K562 (cell line): ENCODE measurements at regions not wholly inside any gene's neighbourhood (a gene's known extent, or its start where the extent isn't known, plus 50 kb on each side); places are given as distances from the start of the nearest gene placed in this dataset.

Source experiments
- BCOR ChIP-seq: fragments of 450-650 bp; IDR thresholded peaks from 2 replicates; pipeline ENCODE4 v1.6.1; 2016
- ILF3 ChIP-seq: fragments of 450-650 bp; IDR thresholded peaks from 2 replicates; pipeline ENCODE4 v1.6.1; 2018; ENCODE audit warnings: antibody characterized with exemption, mild to moderate bottlenecking, moderate library complexity, borderline replicate concordance
- KAT7 ChIP-seq: sonication (generic); formaldehyde crosslinking; IDR thresholded peaks from 2 replicates; pipeline ENCODE4 v1.8.0; 2022; ENCODE audit warnings: missing genetic modification reagents, mild to moderate bottlenecking, borderline replicate concordance
- MCM5 ChIP-seq: fragments of 450-650 bp; IDR thresholded peaks from 2 replicates; pipeline ENCODE4 v1.6.1; 2016; ENCODE audit warnings: low read depth
- SIN3B ChIP-seq: fragments of 450-650 bp; IDR thresholded peaks from 2 replicates; pipeline ENCODE4 v1.6.1; 2017; ENCODE audit warnings: low read depth, mild to moderate bottlenecking, moderate library complexity
- SMAD3 ChIP-seq: fragments of 450-650 bp; formaldehyde crosslinking; conservative IDR thresholded peaks from 2 replicates; pipeline ENCODE4 v1.4.0; 2020; ENCODE audit warnings: mild to moderate bottlenecking
- TRIM24 ChIP-seq, 2 experiments: fragments of 450-650 bp; IDR thresholded peaks; 2 replicates each; pipeline ENCODE4 v1.6.1; 2016
- XRCC5 ChIP-seq: fragments of 200-400 bp; formaldehyde crosslinking; IDR thresholded peaks from 2 replicates; pipeline ENCODE4 v1.6.1; 2017; ENCODE audit warnings: low read depth, mild to moderate bottlenecking, low read length
- TF ChIP-seq, protein P1 (sequence below): fragments of 450-650 bp; IDR thresholded peaks from 2 replicates; pipeline ENCODE4 v1.6.1; 2016; ENCODE audit warnings: borderline replicate concordance
- TF ChIP-seq, protein P2 (sequence below): sonication (generic); formaldehyde crosslinking; IDR thresholded peaks from 2 replicates; pipeline ENCODE4 v1.8.0; 2022; ENCODE audit warnings: mild to moderate bottlenecking, missing genetic modification reagents
- TF ChIP-seq, protein P3 (sequence below): sonication (generic); formaldehyde crosslinking; IDR thresholded peaks from 2 replicates; pipeline ENCODE4 v1.5.0; 2020; ENCODE audit warnings: missing genetic modification reagents

DNA sequence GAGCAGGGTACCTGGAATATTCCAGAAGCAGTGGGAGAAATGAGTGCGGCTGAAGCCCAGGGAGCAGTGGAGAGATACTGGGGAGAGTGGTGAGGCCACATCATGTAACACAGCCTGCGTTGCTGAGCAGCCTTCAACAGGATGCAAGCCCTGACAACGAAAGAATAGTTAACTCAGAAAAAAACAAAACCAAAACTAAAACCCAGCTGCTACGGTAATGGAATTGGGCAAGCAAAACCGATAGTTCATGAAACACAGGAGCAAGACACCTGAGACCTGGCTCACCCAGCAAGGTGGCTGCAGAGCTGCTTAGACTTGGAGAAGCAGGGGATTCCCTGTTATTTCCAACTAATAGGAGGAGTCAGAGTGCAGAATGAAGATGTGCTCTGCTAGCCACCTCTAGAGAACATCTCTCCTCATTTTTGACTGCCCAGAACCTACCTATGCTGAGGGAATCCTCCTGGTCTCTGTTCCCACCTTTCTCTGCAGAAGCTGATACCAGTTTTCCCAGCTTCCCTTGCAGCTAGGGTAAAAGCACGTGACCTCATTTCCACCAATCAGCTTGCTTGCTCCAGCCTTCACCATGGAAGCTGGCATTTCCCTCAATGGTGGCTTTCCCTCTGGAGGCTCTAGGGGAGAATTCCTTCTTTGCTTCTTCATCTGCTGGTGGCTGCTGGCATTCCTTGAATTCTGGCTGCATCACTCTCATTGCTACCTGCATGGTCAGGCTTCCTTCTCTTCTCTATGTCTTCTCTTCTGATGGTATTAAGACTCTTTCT is 59.4 kb upstream of the XYLT1 start (continued):
- TF ChIP-seq, protein P1, sequence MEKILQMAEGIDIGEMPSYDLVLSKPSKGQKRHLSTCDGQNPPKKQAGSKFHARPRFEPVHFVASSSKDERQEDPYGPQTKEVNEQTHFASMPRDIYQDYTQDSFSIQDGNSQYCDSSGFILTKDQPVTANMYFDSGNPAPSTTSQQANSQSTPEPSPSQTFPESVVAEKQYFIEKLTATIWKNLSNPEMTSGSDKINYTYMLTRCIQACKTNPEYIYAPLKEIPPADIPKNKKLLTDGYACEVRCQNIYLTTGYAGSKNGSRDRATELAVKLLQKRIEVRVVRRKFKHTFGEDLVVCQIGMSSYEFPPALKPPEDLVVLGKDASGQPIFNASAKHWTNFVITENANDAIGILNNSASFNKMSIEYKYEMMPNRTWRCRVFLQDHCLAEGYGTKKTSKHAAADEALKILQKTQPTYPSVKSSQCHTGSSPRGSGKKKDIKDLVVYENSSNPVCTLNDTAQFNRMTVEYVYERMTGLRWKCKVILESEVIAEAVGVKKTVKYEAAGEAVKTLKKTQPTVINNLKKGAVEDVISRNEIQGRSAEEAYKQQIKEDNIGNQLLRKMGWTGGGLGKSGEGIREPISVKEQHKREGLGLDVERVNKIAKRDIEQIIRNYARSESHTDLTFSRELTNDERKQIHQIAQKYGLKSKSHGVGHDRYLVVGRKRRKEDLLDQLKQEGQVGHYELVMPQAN, result no peak
- TF ChIP-seq, protein P2, sequence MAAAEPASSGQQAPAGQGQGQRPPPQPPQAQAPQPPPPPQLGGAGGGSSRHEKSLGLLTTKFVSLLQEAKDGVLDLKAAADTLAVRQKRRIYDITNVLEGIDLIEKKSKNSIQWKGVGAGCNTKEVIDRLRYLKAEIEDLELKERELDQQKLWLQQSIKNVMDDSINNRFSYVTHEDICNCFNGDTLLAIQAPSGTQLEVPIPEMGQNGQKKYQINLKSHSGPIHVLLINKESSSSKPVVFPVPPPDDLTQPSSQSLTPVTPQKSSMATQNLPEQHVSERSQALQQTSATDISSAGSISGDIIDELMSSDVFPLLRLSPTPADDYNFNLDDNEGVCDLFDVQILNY (CRISPR knock-in tag), result no peak
- TF ChIP-seq BCOR (no peak), MCM5 (no peak), SMAD3 (CRISPR knock-in tag) (no peak), KAT7 (CRISPR knock-in tag) (no peak), SIN3B (no peak), XRCC5 (no peak), ILF3 (no peak), TRIM24 (IDR thresholded peaks at IDR 0.05) (no peak)
- TF ChIP-seq, protein P3, sequence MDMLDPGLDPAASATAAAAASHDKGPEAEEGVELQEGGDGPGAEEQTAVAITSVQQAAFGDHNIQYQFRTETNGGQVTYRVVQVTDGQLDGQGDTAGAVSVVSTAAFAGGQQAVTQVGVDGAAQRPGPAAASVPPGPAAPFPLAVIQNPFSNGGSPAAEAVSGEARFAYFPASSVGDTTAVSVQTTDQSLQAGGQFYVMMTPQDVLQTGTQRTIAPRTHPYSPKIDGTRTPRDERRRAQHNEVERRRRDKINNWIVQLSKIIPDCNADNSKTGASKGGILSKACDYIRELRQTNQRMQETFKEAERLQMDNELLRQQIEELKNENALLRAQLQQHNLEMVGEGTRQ (CRISPR knock-in tag), result peak; percentile 49; the same call in 1 of the 2 replicates
